Panc1 (cell line): ENCODE measurements at regions not wholly inside any gene's neighbourhood (a gene's known extent, or its start where the extent isn't known, plus 50 kb on each side); places are given as distances from the start of the nearest gene placed in this dataset.

Experiments used
- ATAC-seq: fragments of 200-7000 bp; cut with Tn5 transposase; 2 replicates; pipeline ENCODE4 v1.9.1; 2020; ENCODE audit warnings: mild to moderate bottlenecking, moderate library complexity
- BruUV-seq: library from RNA; stranded (reverse); fragments of 400-500 nt; replicated peaks from 2 replicates; lab custom pipeline; 2021; lab: Mats Ljungman, UMichigan
- CTCF ChIA-PET: fragments of 300-600 bp; sonication (Branson Sonifier 250); formaldehyde crosslinking; loops from one replicate; lab custom pipeline; 2022; ENCODE audit warnings: antibody characterized with exemption; lab: Charles Lee
- POLR2A ChIA-PET: fragments of 300-600 bp; sonication (Branson Sonifier 250); formaldehyde crosslinking; loops from one replicate; lab custom pipeline; 2022; ENCODE audit warnings: antibody characterized with exemption; lab: Charles Lee
- DNase-seq: peaks from one replicate; pipeline ENCODE4 v3.0.0-alpha.2; 2010; ENCODE audit warnings: low read depth, low spot score
- H3K27ac ChIP-seq: 2 replicates; pipeline ENCODE4 v1.5.1; 2011; ENCODE audit warnings: mild to moderate bottlenecking, low read length, inconsistent platforms
- H3K27me3 ChIP-seq: fragments of 200-500 bp; sonication (Bioruptor generic); 2 replicates; pipeline ENCODE4 v1.6.0; 2014; ENCODE audit warnings: low read length, inconsistent platforms; ENCODE audit not compliant: control insufficient read depth, insufficient read depth
- H3K36me3 ChIP-seq: fragments of 200-500 bp; sonication (Bioruptor generic); 2 replicates; pipeline ENCODE4 v1.5.1; 2014; ENCODE audit warnings: inconsistent platforms, mild to moderate bottlenecking, low read length, moderate library complexity; ENCODE audit not compliant: control insufficient read depth, insufficient read depth
- H3K4me1 ChIP-seq: 2 replicates; pipeline ENCODE4 v1.5.1; 2011; ENCODE audit warnings: inconsistent platforms, mild to moderate bottlenecking, low read length, moderate library complexity; ENCODE audit not compliant: control insufficient read depth, insufficient read depth
- H3K4me3 ChIP-seq, 2 experiments: 2 replicates each; pipeline ENCODE4 v1.5.1; 2011 to 2012; ENCODE audit warnings: low read depth in 2 of 2, low read length in 2 of 2, mild to moderate bottlenecking in 2 of 2, inconsistent platforms in 1 of 2, moderate library complexity in 1 of 2
- H3K9me3 ChIP-seq: fragments of 200-500 bp; sonication (Bioruptor generic); 2 replicates; pipeline ENCODE4 v1.5.1; 2014; ENCODE audit warnings: low read depth, mild to moderate bottlenecking, inconsistent platforms, low read length, moderate library complexity; ENCODE audit not compliant: control insufficient read depth, insufficient read depth
- POLR2AphosphoS5 ChIP-seq: IDR thresholded peaks from 2 replicates; pipeline ENCODE4 v1.6.1; 2012; ENCODE audit warnings: mild to moderate bottlenecking, low read depth, low read length, moderate library complexity
- SIN3A ChIP-seq: IDR thresholded peaks from 2 replicates; pipeline ENCODE4 v1.6.1; 2012; ENCODE audit warnings: low read depth, mild to moderate bottlenecking, low read length, moderate library complexity, borderline replicate concordance; ENCODE audit not compliant: insufficient read depth
- TCF7L2 ChIP-seq: IDR thresholded peaks from 2 replicates; pipeline ENCODE4 v1.6.1; 2011; ENCODE audit warnings: mild to moderate bottlenecking, low read depth, low read length, inconsistent platforms
- in situ Hi-C: cut with HindIII; loops from 2 replicates; pipeline ENCODE4 v1.10.0; 2016; ENCODE audit warnings: low sequenced_read_pairs, low pct_unique_long_range_greater_than_20kb
- intact Hi-C: fragments of 100-400 bp; cut with micrococcal nuclease; formaldehyde crosslinking; loops from one replicate; pipeline ENCODE4 v1.10.0; 2022; ENCODE audit not compliant: unreplicated experiment
- TF ChIP-seq, protein P1 (sequence below), 2 experiments: IDR thresholded peaks; 2 replicates each; pipeline ENCODE4 v1.6.1; 2011 to 2012; ENCODE audit warnings: low read depth in 2 of 2, control low read depth in 1 of 2, low read length in 1 of 2, mild to moderate bottlenecking in 1 of 2, moderate library complexity in 1 of 2; ENCODE audit not compliant: insufficient read depth in 1 of 2
- TF ChIP-seq, protein P2 (sequence below): fragments of 450-650 bp; IDR thresholded peaks from 2 replicates; pipeline ENCODE4 v1.5.1; 2017; ENCODE audit warnings: mild to moderate bottlenecking

DNA sequence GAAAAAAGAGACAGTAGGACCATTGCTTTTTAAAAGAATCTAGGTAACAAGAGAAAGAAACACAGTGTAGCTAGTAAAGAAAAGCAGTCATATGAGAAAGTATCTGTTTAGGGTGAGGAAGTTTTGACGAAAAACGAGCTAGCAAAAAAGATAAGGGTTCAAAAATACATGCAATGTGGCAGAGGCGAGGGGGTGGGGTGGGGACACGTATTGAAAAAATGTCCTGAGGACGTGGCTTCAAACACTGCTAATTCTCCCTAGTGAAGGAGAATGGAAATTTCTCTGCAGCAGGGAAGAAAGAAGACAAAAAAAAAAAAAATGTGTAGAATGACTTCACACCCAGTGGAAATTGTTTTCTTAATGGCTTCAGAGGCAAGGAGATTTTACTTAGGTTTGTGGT lies 856.4 kb upstream of the INTU start:
- ATAC-seq (no peak), DNase-seq (no peak)
- CTCF ChIA-PET = no interaction called here
- POLR2A ChIA-PET = no interaction called here
- Histone ChIP-seq H3K27ac (no peak overlapping the region), H3K27me3 (no peaks in the 10 kb centered on the region), H3K4me3 (no peak overlapping the region), H3K4me1 (no peaks in the 10 kb centered on the region), H3K9me3 (no peaks in the 10 kb centered on the region), H3K36me3 (no peaks in the 10 kb centered on the region)
- in situ Hi-C loops (no loop called here), intact Hi-C loops (no loop called here)
- no TSS peak for BruUV-seq
- TF ChIP-seq, protein P1, sequence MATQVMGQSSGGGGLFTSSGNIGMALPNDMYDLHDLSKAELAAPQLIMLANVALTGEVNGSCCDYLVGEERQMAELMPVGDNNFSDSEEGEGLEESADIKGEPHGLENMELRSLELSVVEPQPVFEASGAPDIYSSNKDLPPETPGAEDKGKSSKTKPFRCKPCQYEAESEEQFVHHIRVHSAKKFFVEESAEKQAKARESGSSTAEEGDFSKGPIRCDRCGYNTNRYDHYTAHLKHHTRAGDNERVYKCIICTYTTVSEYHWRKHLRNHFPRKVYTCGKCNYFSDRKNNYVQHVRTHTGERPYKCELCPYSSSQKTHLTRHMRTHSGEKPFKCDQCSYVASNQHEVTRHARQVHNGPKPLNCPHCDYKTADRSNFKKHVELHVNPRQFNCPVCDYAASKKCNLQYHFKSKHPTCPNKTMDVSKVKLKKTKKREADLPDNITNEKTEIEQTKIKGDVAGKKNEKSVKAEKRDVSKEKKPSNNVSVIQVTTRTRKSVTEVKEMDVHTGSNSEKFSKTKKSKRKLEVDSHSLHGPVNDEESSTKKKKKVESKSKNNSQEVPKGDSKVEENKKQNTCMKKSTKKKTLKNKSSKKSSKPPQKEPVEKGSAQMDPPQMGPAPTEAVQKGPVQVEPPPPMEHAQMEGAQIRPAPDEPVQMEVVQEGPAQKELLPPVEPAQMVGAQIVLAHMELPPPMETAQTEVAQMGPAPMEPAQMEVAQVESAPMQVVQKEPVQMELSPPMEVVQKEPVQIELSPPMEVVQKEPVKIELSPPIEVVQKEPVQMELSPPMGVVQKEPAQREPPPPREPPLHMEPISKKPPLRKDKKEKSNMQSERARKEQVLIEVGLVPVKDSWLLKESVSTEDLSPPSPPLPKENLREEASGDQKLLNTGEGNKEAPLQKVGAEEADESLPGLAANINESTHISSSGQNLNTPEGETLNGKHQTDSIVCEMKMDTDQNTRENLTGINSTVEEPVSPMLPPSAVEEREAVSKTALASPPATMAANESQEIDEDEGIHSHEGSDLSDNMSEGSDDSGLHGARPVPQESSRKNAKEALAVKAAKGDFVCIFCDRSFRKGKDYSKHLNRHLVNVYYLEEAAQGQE (IDR thresholded peaks at IDR 0.05; ENCODE audit: insufficient read depth in 1 of 2, low read depth in 2 of 2, low read length in 1 of 2) = no peak
- TF ChIP-seq, protein P2, sequence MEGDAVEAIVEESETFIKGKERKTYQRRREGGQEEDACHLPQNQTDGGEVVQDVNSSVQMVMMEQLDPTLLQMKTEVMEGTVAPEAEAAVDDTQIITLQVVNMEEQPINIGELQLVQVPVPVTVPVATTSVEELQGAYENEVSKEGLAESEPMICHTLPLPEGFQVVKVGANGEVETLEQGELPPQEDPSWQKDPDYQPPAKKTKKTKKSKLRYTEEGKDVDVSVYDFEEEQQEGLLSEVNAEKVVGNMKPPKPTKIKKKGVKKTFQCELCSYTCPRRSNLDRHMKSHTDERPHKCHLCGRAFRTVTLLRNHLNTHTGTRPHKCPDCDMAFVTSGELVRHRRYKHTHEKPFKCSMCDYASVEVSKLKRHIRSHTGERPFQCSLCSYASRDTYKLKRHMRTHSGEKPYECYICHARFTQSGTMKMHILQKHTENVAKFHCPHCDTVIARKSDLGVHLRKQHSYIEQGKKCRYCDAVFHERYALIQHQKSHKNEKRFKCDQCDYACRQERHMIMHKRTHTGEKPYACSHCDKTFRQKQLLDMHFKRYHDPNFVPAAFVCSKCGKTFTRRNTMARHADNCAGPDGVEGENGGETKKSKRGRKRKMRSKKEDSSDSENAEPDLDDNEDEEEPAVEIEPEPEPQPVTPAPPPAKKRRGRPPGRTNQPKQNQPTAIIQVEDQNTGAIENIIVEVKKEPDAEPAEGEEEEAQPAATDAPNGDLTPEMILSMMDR = no peak
- TF ChIP-seq POLR2AphosphoS5 (no peak), SIN3A (no peak), TCF7L2 (no peak)

DNA sequence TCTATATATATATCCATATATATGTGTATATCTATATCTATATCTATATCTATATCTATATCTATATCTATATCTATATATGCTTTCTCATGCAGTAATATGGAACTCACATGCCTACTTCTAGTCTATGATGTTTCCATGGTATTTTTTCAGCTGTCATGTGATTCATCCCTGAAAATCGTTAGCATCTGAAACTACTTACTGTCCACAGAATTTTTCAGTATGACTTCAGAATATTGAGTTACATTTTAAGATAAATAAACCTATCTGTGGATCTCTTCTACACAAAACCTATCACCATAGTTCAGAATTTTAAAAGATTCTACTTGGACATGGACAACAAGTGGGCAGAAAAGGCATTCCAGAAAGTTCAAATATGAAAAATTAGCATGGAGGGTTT lies 855.1 kb upstream of the INTU start:
- no peaks in the 10 kb centered on the region for H3K36me3 ChIP-seq
- DNase-seq = no peak
- no peaks in the 10 kb centered on the region for H3K4me1 ChIP-seq
- no peaks in the 10 kb centered on the region for H3K9me3 ChIP-seq
- ATAC-seq = no peak
- CTCF ChIA-PET = no interaction called here
- in situ Hi-C loops (no loop called here), intact Hi-C loops (no loop called here)
- TF ChIP-seq TCF7L2 = no peak
- TF ChIP-seq POLR2AphosphoS5 = no peak
- TF ChIP-seq SIN3A = no peak
- H3K4me3 ChIP-seq = no peak overlapping the region
- POLR2A ChIA-PET = no interaction called here
- H3K27me3 ChIP-seq = no peaks in the 10 kb centered on the region
- no TSS peak for BruUV-seq
- no peak overlapping the region for H3K27ac ChIP-seq

DNA sequence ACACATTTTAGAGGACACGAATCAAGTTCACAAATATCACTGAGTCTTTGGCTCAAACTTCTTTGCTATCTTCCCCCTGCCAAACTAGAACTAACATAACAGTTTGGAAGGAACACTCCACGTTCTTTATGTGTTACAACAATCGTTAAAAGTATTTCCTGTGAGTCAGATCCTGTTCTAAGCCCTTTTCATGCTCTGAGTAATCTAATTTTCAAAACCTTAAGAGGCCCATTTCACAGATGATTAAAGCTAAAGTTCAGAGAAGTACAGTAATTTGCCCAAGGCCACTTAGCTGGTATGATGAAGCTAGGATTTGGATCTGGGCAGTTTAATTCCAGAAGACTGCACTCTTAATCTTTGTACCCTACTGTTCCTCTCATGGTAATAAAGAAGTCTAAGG lies 854.4 kb upstream of the INTU start:
- TF ChIP-seq, protein P2 = no peak
- TF ChIP-seq TCF7L2 (no peak), SIN3A (no peak), POLR2AphosphoS5 (no peak)
- TF ChIP-seq, protein P1 (IDR thresholded peaks at IDR 0.05; ENCODE audit: insufficient read depth in 1 of 2, low read depth in 2 of 2, low read length in 1 of 2) = no peak
- ChIA-PET CTCF (no interaction called here), POLR2A (no interaction called here)
- Histone ChIP-seq H3K36me3 (no peaks in the 10 kb centered on the region), H3K27me3 (no peaks in the 10 kb centered on the region), H3K27ac (no peak overlapping the region), H3K4me3 (no peak overlapping the region), H3K9me3 (no peaks in the 10 kb centered on the region), H3K4me1 (no peaks in the 10 kb centered on the region)
- DNase-seq (no peak), ATAC-seq (no peak)
- BruUV-seq = no TSS peak
- intact Hi-C loops (no loop called here), in situ Hi-C loops (no loop called here)
